Fibroblast of villous mesenchyme (primary cell): ENCODE measurements at regions not wholly inside any gene's neighbourhood (a gene's known extent, or its start where the extent isn't known, plus 50 kb on each side); places are given as distances from the start of the nearest gene placed in this dataset.

Source experiments
- DNase-seq: peaks from one replicate; pipeline ENCODE4 v3.0.0-alpha.2; 2010; ENCODE audit warnings: low read depth
- H3K4me3 ChIP-seq: 2 replicates; pipeline ENCODE4 v1.5.1; 2011; ENCODE audit warnings: low read depth, mild to moderate bottlenecking, low read length
- TF ChIP-seq, protein P1 (sequence below): IDR thresholded peaks from 2 replicates; pipeline ENCODE4 v1.5.1; 2012; ENCODE audit warnings: low read depth, mild to moderate bottlenecking, low read length; ENCODE audit not compliant: insufficient read depth

DNA sequence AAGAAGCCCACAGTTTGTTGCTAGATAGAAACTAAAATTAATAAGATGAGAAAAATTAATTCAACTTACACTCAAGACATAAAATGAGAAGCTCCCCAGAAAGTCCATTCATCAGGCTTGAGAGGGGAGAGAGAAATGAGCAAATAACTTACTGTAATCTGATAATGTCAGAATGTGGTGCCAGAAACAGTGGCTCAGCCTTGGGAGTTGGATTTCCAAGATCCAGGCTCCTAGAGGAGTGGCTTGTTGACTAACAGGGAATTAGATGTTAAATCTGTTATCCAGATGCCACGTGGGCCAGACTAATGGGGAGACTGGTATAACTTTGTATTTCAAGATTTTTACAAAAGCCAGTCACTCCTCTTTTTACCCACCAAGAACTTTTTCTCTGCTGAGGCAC lies 458.2 kb downstream of the GADD45G start:
- H3K4me3 ChIP-seq: no peak overlapping the region
- TF ChIP-seq, protein P1, sequence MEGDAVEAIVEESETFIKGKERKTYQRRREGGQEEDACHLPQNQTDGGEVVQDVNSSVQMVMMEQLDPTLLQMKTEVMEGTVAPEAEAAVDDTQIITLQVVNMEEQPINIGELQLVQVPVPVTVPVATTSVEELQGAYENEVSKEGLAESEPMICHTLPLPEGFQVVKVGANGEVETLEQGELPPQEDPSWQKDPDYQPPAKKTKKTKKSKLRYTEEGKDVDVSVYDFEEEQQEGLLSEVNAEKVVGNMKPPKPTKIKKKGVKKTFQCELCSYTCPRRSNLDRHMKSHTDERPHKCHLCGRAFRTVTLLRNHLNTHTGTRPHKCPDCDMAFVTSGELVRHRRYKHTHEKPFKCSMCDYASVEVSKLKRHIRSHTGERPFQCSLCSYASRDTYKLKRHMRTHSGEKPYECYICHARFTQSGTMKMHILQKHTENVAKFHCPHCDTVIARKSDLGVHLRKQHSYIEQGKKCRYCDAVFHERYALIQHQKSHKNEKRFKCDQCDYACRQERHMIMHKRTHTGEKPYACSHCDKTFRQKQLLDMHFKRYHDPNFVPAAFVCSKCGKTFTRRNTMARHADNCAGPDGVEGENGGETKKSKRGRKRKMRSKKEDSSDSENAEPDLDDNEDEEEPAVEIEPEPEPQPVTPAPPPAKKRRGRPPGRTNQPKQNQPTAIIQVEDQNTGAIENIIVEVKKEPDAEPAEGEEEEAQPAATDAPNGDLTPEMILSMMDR: no peak
- DNase-seq: no peak

DNA sequence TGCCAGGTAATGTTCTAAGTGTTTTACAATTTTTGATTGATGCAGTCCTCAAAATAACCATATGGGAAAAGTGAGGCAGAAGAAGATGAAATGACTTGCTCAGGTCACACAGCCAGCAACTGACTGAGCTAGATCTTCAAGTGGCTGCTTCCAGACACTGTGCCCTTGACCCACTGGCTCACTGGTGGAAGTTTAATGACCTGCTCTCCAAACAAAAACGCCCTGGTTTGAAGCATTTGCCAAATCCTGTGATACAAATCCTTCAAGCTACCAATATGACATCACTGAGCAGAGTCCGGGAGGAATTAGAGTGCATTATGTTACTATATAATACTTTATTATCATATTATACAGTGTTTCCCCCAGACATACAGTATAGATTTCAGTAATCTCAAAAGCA lies 459.4 kb downstream of the GADD45G start:
- DNase-seq: no peak
- no peak overlapping the region for H3K4me3 ChIP-seq
- TF ChIP-seq, protein P1: no peak

DNA sequence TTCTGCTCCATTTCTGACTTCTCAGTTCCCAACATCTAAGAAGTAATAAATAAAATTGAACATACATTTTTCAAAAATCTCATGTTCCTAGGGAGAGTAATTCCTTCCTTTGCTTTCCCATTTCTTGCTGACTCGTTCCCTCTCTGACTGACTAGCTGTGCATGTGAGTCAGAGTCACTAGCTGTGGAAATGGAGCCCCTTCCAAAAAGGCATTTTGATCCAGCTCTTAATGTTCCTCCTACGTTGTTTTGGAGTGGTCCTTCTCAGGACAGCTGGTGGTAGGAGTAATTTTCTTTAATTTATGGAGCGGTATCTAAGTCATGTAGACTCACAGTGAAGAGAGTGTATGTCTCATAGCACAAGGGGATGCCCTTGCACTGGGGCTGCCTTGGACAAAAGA lies 460.2 kb downstream of the GADD45G start:
- H3K4me3 ChIP-seq: no peak overlapping the region
- TF ChIP-seq, protein P1: no peak
- no peak for DNase-seq

DNA sequence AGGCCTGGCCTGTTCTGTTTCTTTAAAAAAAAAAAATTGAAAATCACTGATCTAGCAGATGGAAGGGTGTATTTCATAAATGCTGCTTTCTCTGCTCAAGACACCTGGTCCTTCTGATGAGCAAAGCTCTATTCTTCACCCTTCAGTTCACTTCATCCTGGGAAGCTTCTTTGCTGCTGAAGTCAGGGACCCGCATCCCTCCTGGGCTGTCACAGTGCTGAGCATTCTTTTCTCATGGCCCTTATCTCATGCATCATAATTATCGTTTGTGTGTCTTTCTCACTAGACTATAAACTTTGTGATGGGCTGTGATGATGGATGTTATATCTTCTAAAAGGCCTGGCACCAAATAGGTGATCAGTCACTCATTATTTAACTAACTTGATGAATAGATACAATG lies 461.0 kb downstream of the GADD45G start:
- H3K4me3 ChIP-seq: no peak overlapping the region
- TF ChIP-seq, protein P1: no peak
- DNase-seq: no peak

DNA sequence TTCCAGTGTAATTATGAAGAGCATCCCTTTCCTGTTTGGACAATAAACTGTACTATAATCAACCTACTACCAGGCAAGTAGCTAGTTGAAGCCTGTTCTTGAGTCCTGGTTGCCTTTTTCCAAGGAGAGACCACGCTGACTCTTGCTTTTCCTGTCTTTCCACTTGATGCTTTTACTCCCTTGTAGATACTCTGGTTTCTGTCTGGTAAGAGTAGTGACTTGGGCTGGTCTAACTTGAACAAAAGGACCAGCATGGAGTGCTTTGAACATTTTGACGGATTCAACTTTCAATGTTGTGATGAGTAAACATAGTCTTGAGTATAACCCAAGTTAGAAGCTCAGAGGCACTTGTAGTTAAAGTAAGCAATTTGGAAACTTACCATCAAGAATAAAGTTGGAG lies 464.3 kb downstream of the GADD45G start:
- H3K4me3 ChIP-seq: no peak overlapping the region
- TF ChIP-seq, protein P1: no peak
- no peak for DNase-seq

DNA sequence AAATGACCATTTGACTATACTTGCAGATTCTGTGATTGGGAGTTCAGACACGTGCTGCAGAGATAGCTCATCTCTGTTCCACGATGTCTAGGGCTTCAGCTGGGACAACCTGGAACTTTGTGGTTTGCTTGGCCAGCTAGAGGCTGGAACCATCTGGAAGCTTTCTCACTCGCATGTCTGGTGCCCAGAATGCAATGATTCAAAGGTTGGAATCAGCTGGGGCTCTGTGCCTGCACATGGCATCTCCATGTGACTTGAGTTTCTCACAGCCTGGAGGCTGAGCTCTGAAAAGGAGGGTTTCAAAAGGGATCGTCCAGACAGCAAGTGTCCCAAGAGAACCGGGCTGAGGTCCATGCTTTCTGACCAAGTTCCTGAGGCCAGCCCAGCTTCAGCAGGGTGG lies 465.2 kb downstream of the GADD45G start:
- TF ChIP-seq, protein P1: no peak
- DNase-seq: no peak
- H3K4me3 ChIP-seq: no peak overlapping the region

DNA sequence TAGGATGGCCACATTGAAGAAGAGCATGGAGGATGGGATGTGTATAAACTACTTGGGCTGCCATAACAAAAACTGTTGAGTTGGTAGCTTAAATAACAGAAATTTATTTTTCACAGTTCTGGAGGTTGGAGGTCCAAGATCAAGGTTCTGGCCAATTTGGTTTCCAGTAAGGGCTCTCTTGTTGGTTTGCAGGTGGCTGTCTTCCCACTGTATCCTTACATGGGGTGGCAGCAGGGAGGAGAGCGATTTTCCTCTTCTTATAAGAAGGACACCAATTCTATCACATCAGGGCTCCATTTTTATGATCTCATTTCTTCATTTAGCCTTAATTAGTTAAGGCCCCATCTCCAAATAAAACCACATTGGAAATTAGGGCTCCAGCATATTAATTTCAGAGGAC lies 465.7 kb downstream of the GADD45G start:
- TF ChIP-seq, protein P1: no peak
- H3K4me3 ChIP-seq: no peak overlapping the region
- DNase-seq: no peak
